Upper lobe of right lung (tissue), 1 donor: ENCODE measurements at regions not wholly inside any gene's neighbourhood (a gene's known extent, or its start where the extent isn't known, plus 50 kb on each side); places are given as distances from the start of the nearest gene placed in this dataset.
A peak's percentile ranks its signal among the peaks of the same experiment; 100 is the strongest.

Source experiments
- ATAC-seq: fragments of 200-7000 bp; cut with Tn5 transposase; one replicate; pipeline ENCODE4 v1.9.1; 2020; ENCODE audit warnings: mild to moderate bottlenecking, moderate library complexity
- DNase-seq: peaks from one replicate; pipeline ENCODE4 v3.0.0-alpha.2; 2020
- H3K27ac ChIP-seq: fragments of 200-600 bp; one replicate; pipeline ENCODE4 v1.8.0; 2022
- H3K27me3 ChIP-seq: fragments of 200-600 bp; one replicate; pipeline ENCODE4 v1.8.0; 2022; ENCODE audit warnings: mild to moderate bottlenecking
- H3K36me3 ChIP-seq: fragments of 200-600 bp; one replicate; pipeline ENCODE4 v1.8.0; 2022
- H3K4me1 ChIP-seq: fragments of 200-600 bp; one replicate; pipeline ENCODE4 v1.8.0; 2022
- H3K4me3 ChIP-seq: fragments of 200-600 bp; one replicate; pipeline ENCODE4 v1.8.0; 2022; ENCODE audit warnings: mild to moderate bottlenecking
- H3K9me3 ChIP-seq: fragments of 200-600 bp; one replicate; pipeline ENCODE4 v1.8.0; 2022
- CTCF ChIP-seq: fragments of 200-600 bp; IDR thresholded peaks from one replicate; pipeline ENCODE4 v1.8.0; 2022; ENCODE audit warnings: antibody characterized with exemption
- intact Hi-C: fragments of 100-400 bp; cut with DNase I; formaldehyde crosslinking; loops from one replicate; pipeline ENCODE4 v1.11.0; 2022
- donor health status: DM: no; HTN: yes; CAD: no; lungs with severe emphysema.

- TF ChIP-seq CTCF, result no peak
- intact Hi-C loops, result no loop called here
- H3K36me3 ChIP-seq, result no peaks in the 10 kb centered on the region
- no peak overlapping the region for H3K27ac ChIP-seq
- no peaks in the 10 kb centered on the region for H3K4me1 ChIP-seq
- no peak overlapping the region for H3K4me3 ChIP-seq
- no peak for DNase-seq
- no peaks in the 10 kb centered on the region for H3K9me3 ChIP-seq
- no peaks in the 10 kb centered on the region for H3K27me3 ChIP-seq
- ATAC-seq, result no peak
Measured at GRCh38 chr2:7419186-7419585, 502.0 kb downstream of the RNF144A start.

GRCh38 chr2:7419814-7420311, 502.7 kb downstream of the RNF144A start:
- H3K9me3 ChIP-seq, result no peaks in the 10 kb centered on the region
- TF ChIP-seq CTCF, result no peak
- DNase-seq (no peak), ATAC-seq (no peak)
- no peaks in the 10 kb centered on the region for H3K4me1 ChIP-seq
- H3K27me3 ChIP-seq, result no peaks in the 10 kb centered on the region
- no peaks in the 10 kb centered on the region for H3K36me3 ChIP-seq
- no peak overlapping the region for H3K27ac ChIP-seq
- no peak overlapping the region for H3K4me3 ChIP-seq
- intact Hi-C loops, result no loop called here

- no peak overlapping the region for H3K4me3 ChIP-seq
- no peak for TF ChIP-seq CTCF
- ATAC-seq, result no peak
- intact Hi-C loops, result no loop called here
- no peaks in the 10 kb centered on the region for H3K9me3 ChIP-seq
- no peaks in the 10 kb centered on the region for H3K4me1 ChIP-seq
- H3K36me3 ChIP-seq, result no peaks in the 10 kb centered on the region
- DNase-seq, result no peak
- H3K27ac ChIP-seq, result no peak overlapping the region
- H3K27me3 ChIP-seq, result no peaks in the 10 kb centered on the region
Measured at GRCh38 chr2:7420530-7420929, 503.3 kb downstream of the RNF144A start.

- intact Hi-C loops, result no loop called here
- Histone ChIP-seq H3K27me3 (no peaks in the 10 kb centered on the region), H3K4me1 (no peaks in the 10 kb centered on the region), H3K9me3 (no peaks in the 10 kb centered on the region), H3K27ac (no peak overlapping the region), H3K36me3 (no peaks in the 10 kb centered on the region), H3K4me3 (no peak overlapping the region)
- DNase-seq (no peak), ATAC-seq (no peak)
- no peak for TF ChIP-seq CTCF
Measured at GRCh38 chr2:7424481-7424880, 507.3 kb downstream of the RNF144A start.

- H3K36me3 ChIP-seq, result no peaks in the 10 kb centered on the region
- intact Hi-C loops, result no loop called here
- ATAC-seq (peak; percentile 49), DNase-seq (no peak)
- peak; percentile 76 for TF ChIP-seq CTCF
- no peaks in the 10 kb centered on the region for H3K27me3 ChIP-seq
- no peaks in the 10 kb centered on the region for H3K9me3 ChIP-seq
- no peak overlapping the region for H3K4me3 ChIP-seq
- peaks cover 15% of the 10 kb centered on the region for H3K4me1 ChIP-seq
- no peak overlapping the region for H3K27ac ChIP-seq
Measured at GRCh38 chr2:7427293-7428060, 510.3 kb downstream of the RNF144A start.
